Adrenal gland (tissue), 5 donors: ENCODE measurements at regions not wholly inside any gene's neighbourhood (a gene's known extent, or its start where the extent isn't known, plus 50 kb on each side); places are given as distances from the start of the nearest gene placed in this dataset.

Source experiments
- POLR2A ChIP-seq, 2 donors: fragments of 450-650 bp; IDR thresholded peaks; one replicate each; pipeline ENCODE4 v1.6.1; 2017; ENCODE audit warnings: antibody characterized with exemption in 2 of 2, mild to moderate bottlenecking in 2 of 2, moderate library complexity in 1 of 2
- TF ChIP-seq, protein P1 (sequence below), 6 experiments: fragments of 450-650 bp in 4 of 6; fragments of 200-600 bp in 2 of 6; sonication (generic) in 1 of 6; IDR thresholded peaks; 1 replicate in 5 of 6; 2 replicates in 1 of 6; pipeline versions ENCODE4 v1.5.1 to v1.8.0; 2016 to 2021; ENCODE audit warnings: antibody characterized with exemption in 6 of 6, mild to moderate bottlenecking in 2 of 6, moderate library complexity in 1 of 6
- donor health status: DM: no; HTN: no; CAD: no.

DNA sequence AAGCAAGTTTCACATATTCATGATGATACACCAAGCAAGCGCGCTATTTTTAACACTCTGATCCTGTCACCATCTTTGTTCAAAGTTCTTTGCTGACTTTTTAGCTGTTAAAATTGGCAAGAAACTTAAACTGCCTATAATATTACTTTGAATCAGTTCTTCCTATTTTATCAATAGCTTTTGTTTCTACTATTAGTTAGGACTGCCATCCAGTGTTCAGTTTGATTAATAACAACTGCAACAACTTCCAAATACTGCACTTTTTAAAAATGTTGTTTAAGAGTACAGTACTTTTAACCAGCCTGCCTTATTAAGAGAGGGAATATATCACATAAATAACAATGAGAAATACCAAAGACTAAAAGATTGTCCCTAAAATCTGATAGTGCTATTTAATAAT is 614.3 kb downstream of the FAM133A start:
- TF ChIP-seq, protein P1, sequence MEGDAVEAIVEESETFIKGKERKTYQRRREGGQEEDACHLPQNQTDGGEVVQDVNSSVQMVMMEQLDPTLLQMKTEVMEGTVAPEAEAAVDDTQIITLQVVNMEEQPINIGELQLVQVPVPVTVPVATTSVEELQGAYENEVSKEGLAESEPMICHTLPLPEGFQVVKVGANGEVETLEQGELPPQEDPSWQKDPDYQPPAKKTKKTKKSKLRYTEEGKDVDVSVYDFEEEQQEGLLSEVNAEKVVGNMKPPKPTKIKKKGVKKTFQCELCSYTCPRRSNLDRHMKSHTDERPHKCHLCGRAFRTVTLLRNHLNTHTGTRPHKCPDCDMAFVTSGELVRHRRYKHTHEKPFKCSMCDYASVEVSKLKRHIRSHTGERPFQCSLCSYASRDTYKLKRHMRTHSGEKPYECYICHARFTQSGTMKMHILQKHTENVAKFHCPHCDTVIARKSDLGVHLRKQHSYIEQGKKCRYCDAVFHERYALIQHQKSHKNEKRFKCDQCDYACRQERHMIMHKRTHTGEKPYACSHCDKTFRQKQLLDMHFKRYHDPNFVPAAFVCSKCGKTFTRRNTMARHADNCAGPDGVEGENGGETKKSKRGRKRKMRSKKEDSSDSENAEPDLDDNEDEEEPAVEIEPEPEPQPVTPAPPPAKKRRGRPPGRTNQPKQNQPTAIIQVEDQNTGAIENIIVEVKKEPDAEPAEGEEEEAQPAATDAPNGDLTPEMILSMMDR (IDR thresholded peaks at IDR 0.05) = no peak
- TF ChIP-seq POLR2A (IDR thresholded peaks at IDR 0.05) = no peak
